ENCODE measurements at regions not wholly inside any gene's neighbourhood (a gene's known extent, or its start where the extent isn't known, plus 50 kb on each side); places are given as distances from the start of the nearest gene placed in this dataset.

DNA sequence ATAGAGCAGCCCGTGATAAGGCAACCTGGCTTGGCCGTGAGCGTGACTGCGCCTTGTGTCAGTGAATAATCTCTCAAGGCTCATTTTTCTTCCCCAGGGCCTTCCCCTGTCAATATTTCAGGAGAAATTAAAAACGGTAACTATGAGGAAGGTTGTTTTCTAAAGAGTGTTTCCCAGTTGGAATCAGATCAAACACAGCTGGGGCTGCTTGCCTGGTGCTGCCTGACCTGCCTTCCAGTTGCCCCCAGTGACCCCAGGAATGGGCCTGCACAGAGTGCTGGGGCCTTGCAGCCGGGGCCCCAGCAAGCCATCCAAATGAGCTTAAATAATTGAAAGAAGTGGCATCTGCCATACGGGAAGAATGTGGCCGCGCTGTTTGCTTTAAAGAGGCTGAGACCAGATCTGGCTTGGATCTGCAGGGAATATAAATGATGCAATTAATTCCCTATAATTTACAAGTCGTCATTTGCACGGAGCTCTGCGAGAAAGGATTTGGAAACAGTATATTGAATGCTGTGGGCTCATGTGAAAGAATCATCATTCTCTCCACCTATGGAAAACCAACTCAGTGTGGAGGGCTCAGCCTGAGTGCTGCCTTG is 203.9 kb downstream of the C1orf94 start:
- 72% methylated on average over 12 of the region's 12 CpGs for WGBS
- no peak for DNase-seq (ENCODE audit: low spot score)
- intact Hi-C loops (cut with DNase I) = no loop called here

GRCh38 chr1:34389974-34390373 is 213.3 kb downstream of the C1orf94 start:
- H3K4me3 ChIP-seq = no peak overlapping the region
- 91% methylated on average over 1 of the region's 1 CpG for WGBS

More for the DNA sequence above, 203.9 kb downstream of the C1orf94 start:
- H3K4me1 ChIP-seq (replicated peaks) = no peaks in the 10 kb centered on the region
- TF ChIP-seq POLR2A (IDR thresholded peaks at IDR 0.05) = no peak
- TF ChIP-seq CTCF (IDR thresholded peaks at IDR 0.05) = no peak
- no peak for TF ChIP-seq POLR2AphosphoS5 (IDR thresholded peaks at IDR 0.05)
- no peaks in the 10 kb centered on the region for H3K36me3 ChIP-seq
- no peak overlapping the region for H3K4me3 ChIP-seq
- peaks cover 3% of the 10 kb centered on the region for H3K27me3 ChIP-seq (replicated peaks; ENCODE audit: insufficient read depth)
- H3K9me3 ChIP-seq = no peaks in the 10 kb centered on the region
- no peak overlapping the region for H3K27ac ChIP-seq

DNA sequence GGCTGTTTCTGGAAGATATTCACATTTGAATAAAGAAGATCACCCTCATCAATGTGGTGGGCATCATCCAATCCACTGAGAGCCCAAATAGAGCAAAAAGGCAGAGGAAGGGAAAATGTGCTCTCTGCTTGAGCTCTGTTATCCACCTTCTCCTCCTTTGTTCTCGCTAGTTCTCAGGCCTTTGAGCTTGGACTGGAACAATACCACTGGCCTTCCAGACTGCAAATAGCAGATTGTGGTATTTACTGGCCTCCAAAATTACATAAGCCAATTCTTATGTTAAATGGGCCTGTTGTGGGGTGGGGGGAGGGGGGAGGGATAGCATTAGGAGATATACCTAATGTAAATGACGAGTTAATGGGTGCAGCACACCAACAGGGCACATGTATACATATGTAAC is 219.3 kb downstream of the C1orf94 start:
- intact Hi-C loops (cut with DNase I) = no loop called here
- Histone ChIP-seq H3K36me3 (no peaks in the 10 kb centered on the region), H3K4me3 (no peak overlapping the region), H3K9me3 (no peaks in the 10 kb centered on the region), H3K4me1 (replicated peaks) (no peaks in the 10 kb centered on the region), H3K27ac (no peak overlapping the region), H3K27me3 (replicated peaks; ENCODE audit: insufficient read depth) (no peaks in the 10 kb centered on the region)
- 76% methylated on average over 2 of the region's 2 CpGs for WGBS
- no peak for DNase-seq (ENCODE audit: low spot score)
- TF ChIP-seq POLR2A (IDR thresholded peaks at IDR 0.05) = no peak
- no peak for TF ChIP-seq CTCF (IDR thresholded peaks at IDR 0.05)
- no peak for TF ChIP-seq POLR2AphosphoS5 (IDR thresholded peaks at IDR 0.05)

More at GRCh38 chr1:34389974-34390373, 213.3 kb downstream of the C1orf94 start:
- Histone ChIP-seq H3K4me1 (replicated peaks) (no peaks in the 10 kb centered on the region), H3K27ac (no peak overlapping the region), H3K36me3 (no peaks in the 10 kb centered on the region), H3K9me3 (no peaks in the 10 kb centered on the region), H3K27me3 (replicated peaks; ENCODE audit: insufficient read depth) (no peaks in the 10 kb centered on the region)
- intact Hi-C loops (cut with DNase I) = no loop called here
- TF ChIP-seq POLR2A (IDR thresholded peaks at IDR 0.05) = no peak
- TF ChIP-seq CTCF (IDR thresholded peaks at IDR 0.05) = no peak
- TF ChIP-seq POLR2AphosphoS5 (IDR thresholded peaks at IDR 0.05) = no peak
- DNase-seq (ENCODE audit: low spot score) = no peak

- no peak overlapping the region for H3K27ac ChIP-seq
- no peaks in the 10 kb centered on the region for H3K36me3 ChIP-seq
- TF ChIP-seq POLR2AphosphoS5 (IDR thresholded peaks at IDR 0.05) (no peak), CTCF (IDR thresholded peaks at IDR 0.05) (no peak), POLR2A (IDR thresholded peaks at IDR 0.05) (no peak)
- intact Hi-C loops (cut with DNase I) = no loop called here
- DNase-seq (ENCODE audit: low spot score) = no peak
- no peaks in the 10 kb centered on the region for H3K9me3 ChIP-seq
- H3K4me1 ChIP-seq (replicated peaks) = no peaks in the 10 kb centered on the region
- H3K4me3 ChIP-seq = no peak overlapping the region
- 93% methylated on average over 5 of the region's 5 CpGs for WGBS
- no peaks in the 10 kb centered on the region for H3K27me3 ChIP-seq (replicated peaks; ENCODE audit: insufficient read depth)
Observed at GRCh38 chr1:34398241-34398915, 221.7 kb downstream of the C1orf94 start.

DNA sequence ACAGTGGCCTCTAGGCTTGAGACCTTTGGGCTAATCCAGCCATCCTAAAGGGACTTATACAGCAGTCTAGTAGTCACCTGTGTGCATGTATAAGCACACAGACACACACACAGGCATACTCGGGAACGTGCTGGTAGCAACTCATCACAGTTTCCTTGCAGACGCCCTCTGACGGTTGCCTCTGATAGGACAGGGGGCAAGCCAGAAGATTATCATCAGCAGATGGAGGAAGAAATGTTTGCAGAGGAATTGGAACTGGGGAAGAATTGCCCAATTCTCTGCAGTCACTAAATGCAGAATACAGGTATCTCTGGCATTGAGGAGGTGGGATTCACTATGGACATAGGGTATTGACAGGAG is 222.2 kb downstream of the C1orf94 start:
- no peak overlapping the region for H3K4me3 ChIP-seq
- H3K9me3 ChIP-seq = no peaks in the 10 kb centered on the region
- DNase-seq (ENCODE audit: low spot score) = no peak
- TF ChIP-seq POLR2AphosphoS5 (IDR thresholded peaks at IDR 0.05) (no peak), POLR2A (IDR thresholded peaks at IDR 0.05) (no peak), CTCF (IDR thresholded peaks at IDR 0.05) (no peak)
- no peaks in the 10 kb centered on the region for H3K4me1 ChIP-seq (replicated peaks)
- no peaks in the 10 kb centered on the region for H3K36me3 ChIP-seq
- H3K27ac ChIP-seq = no peak overlapping the region
- 18% methylated on average over 4 of the region's 4 CpGs for WGBS
- intact Hi-C loops (cut with DNase I) = no loop called here
- H3K27me3 ChIP-seq (replicated peaks; ENCODE audit: insufficient read depth) = no peaks in the 10 kb centered on the region

Measured in prostate gland (tissue), 2 donors.